Inflammatory macrophage treated with lipopolysaccharide for 1 hour (primary cell): ENCODE measurements at regions not wholly inside any gene's neighbourhood (a gene's known extent, or its start where the extent isn't known, plus 50 kb on each side); places are given as distances from the start of the nearest gene placed in this dataset.
"Not testable (repeated sequence)": the region's sequence is repeated elsewhere in the genome, so short reads cannot be mapped to it uniquely, and the experiment has no call there.

Experiments used
- DNase-seq, 2 donors: peaks; one replicate each; pipeline ENCODE4 v3.0.0-alpha.2; 2020 to 2022

- DNase-seq = no peak
These were observed 58.0 kb upstream of the SLC25A48 start for GRCh38 chr5:135776457-135776856.

GRCh38 chr5:135761746-135762145 lies 72.7 kb upstream of the SLC25A48 start:
- no peak for DNase-seq

GRCh38 chr5:135759149-135759784 lies 75.2 kb upstream of the SLC25A48 start:
- DNase-seq = no peak

GRCh38 chr5:135753990-135754389 lies 80.5 kb upstream of the SLC25A48 start:
- DNase-seq = no peak

- DNase-seq = no peak
These were observed 84.0 kb upstream of the SLC25A48 start for GRCh38 chr5:135750506-135750905.

GRCh38 chr5:135747824-135748223 lies 86.6 kb upstream of the SLC25A48 start:
- DNase-seq = no peak

- DNase-seq = no peak
These were observed 88.5 kb upstream of the SLC25A48 start for GRCh38 chr5:135745897-135746500.

GRCh38 chr5:135743705-135744411 lies 90.6 kb upstream of the SLC25A48 start:
- no peak for DNase-seq

- DNase-seq = no peak
These were observed 91.3 kb upstream of the SLC25A48 start for GRCh38 chr5:135743181-135743580.

- DNase-seq = not testable (repeated sequence)
These were observed 92.2 kb upstream of the SLC25A48 start for GRCh38 chr5:135742240-135742639.

GRCh38 chr5:135741040-135741439 lies 93.4 kb upstream of the SLC25A48 start:
- no peak for DNase-seq

GRCh38 chr5:135740475-135740874 lies 94.0 kb upstream of the SLC25A48 start:
- no peak for DNase-seq

GRCh38 chr5:135739383-135739981 lies 95.0 kb upstream of the SLC25A48 start:
- peak in 1 of 2 donors; percentile 59 for DNase-seq

- no peak for DNase-seq
These were observed 95.9 kb upstream of the SLC25A48 start for GRCh38 chr5:135738564-135738875.

GRCh38 chr5:135737701-135738563 lies 96.5 kb upstream of the SLC25A48 start:
- DNase-seq = no peak

GRCh38 chr5:135736952-135737351 lies 97.5 kb upstream of the SLC25A48 start:
- DNase-seq = not testable (repeated sequence)

GRCh38 chr5:135735831-135736230 lies 98.6 kb upstream of the SLC25A48 start:
- DNase-seq = no peak

- not testable (repeated sequence) for DNase-seq
These were observed 99.5 kb upstream of the SLC25A48 start for GRCh38 chr5:135734956-135735355.

- DNase-seq = not testable (repeated sequence)
These were observed 103.4 kb upstream of the SLC25A48 start for GRCh38 chr5:135731034-135731433.

- peak in 1 of 2 donors; percentile 63 for DNase-seq
These were observed 104.3 kb upstream of the SLC25A48 start for GRCh38 chr5:135730161-135730560.

GRCh38 chr5:135729321-135729786 lies 105.1 kb upstream of the SLC25A48 start:
- DNase-seq = peak; percentile 38 to 50

GRCh38 chr5:135724617-135725016 lies 109.8 kb upstream of the SLC25A48 start:
- DNase-seq = peak; percentile 6 to 72

GRCh38 chr5:135723491-135723890 lies 111.0 kb upstream of the SLC25A48 start:
- DNase-seq = no peak
